Coronary artery (tissue), 2 donors: ENCODE measurements at regions not wholly inside any gene's neighbourhood (a gene's known extent, or its start where the extent isn't known, plus 50 kb on each side); places are given as distances from the start of the nearest gene placed in this dataset.

ENCODE experiments used
- DNase-seq: peaks from one replicate; pipeline ENCODE4 v3.0.0-alpha.2; 2017; ENCODE audit warnings: low spot score
- H3K27ac ChIP-seq, 2 donors: fragments of 200-600 bp; sonication (generic); one replicate each; pipeline ENCODE4 v1.5.1; 2016 to 2019
- H3K4me3 ChIP-seq: fragments of 200-600 bp; sonication (generic); 2 replicates; pipeline ENCODE4 v1.5.1; 2016; ENCODE audit warnings: mild to moderate bottlenecking, moderate library complexity
- CTCF ChIP-seq: fragments of 200-600 bp; sonication (generic); IDR thresholded peaks from one replicate; pipeline ENCODE4 v1.5.1; 2019; ENCODE audit warnings: antibody characterized with exemption

- no peak for DNase-seq
- H3K4me3 ChIP-seq, result no peak overlapping the region
- H3K27ac ChIP-seq, result no peak overlapping the region
- TF ChIP-seq CTCF, result no peak
Observed at GRCh38 chr7:13821152-13821787, 168.2 kb downstream of the ETV1 start.

- no peak for TF ChIP-seq CTCF
Observed at GRCh38 chr7:13822678-13823077, 166.8 kb downstream of the ETV1 start.

GRCh38 chr7:13826752-13827151 is 162.7 kb downstream of the ETV1 start:
- DNase-seq, result no peak
- TF ChIP-seq CTCF, result no peak
- Histone ChIP-seq H3K27ac (no peak overlapping the region), H3K4me3 (no peak overlapping the region)

More at GRCh38 chr7:13822678-13823077, 166.8 kb downstream of the ETV1 start:
- DNase-seq, result no peak
- Histone ChIP-seq H3K4me3 (no peak overlapping the region), H3K27ac (no peak overlapping the region)

- Histone ChIP-seq H3K27ac (no peak overlapping the region), H3K4me3 (no peak overlapping the region)
- no peak for DNase-seq
- no peak for TF ChIP-seq CTCF
Observed at GRCh38 chr7:13827716-13828115, 161.8 kb downstream of the ETV1 start.

GRCh38 chr7:13829231-13829630 is 160.2 kb downstream of the ETV1 start:
- H3K27ac ChIP-seq, result no peak overlapping the region
- H3K4me3 ChIP-seq, result no peak overlapping the region
- no peak for DNase-seq
- no peak for TF ChIP-seq CTCF

GRCh38 chr7:13829914-13830900 is 159.3 kb downstream of the ETV1 start:
- Histone ChIP-seq H3K4me3 (no peak overlapping the region), H3K27ac (no peak overlapping the region)
- DNase-seq, result no peak
- TF ChIP-seq CTCF, result no peak
